BE2C (cell line): ENCODE measurements at regions not wholly inside any gene's neighbourhood (a gene's known extent, or its start where the extent isn't known, plus 50 kb on each side); places are given as distances from the start of the nearest gene placed in this dataset.

ENCODE experiments used
- DNase-seq: peaks from one replicate; pipeline ENCODE4 v3.0.0-alpha.2; 2020
- H3K27me3 ChIP-seq: fragments of 250-450 bp; sonication (Bioruptor Pico); 2 replicates; pipeline ENCODE4 v1.5.1; 2020; ENCODE audit warnings: mild to moderate bottlenecking
- H3K36me3 ChIP-seq: fragments of 250-450 bp; sonication (Bioruptor Pico); 2 replicates; pipeline ENCODE4 v1.5.1; 2020; ENCODE audit warnings: mild to moderate bottlenecking
- H3K4me1 ChIP-seq: fragments of 250-450 bp; sonication (Bioruptor Pico); 2 replicates; pipeline ENCODE4 v1.5.1; 2020
- H3K4me3 ChIP-seq: 2 replicates; pipeline ENCODE4 v1.5.1; 2011; ENCODE audit warnings: low read depth, low read length
- H3K9me3 ChIP-seq: fragments of 250-450 bp; sonication (Bioruptor Pico); 2 replicates; pipeline ENCODE4 v1.5.1; 2020
- CTCF ChIP-seq: IDR thresholded peaks from 2 replicates; pipeline ENCODE4 v1.5.1; 2012; ENCODE audit warnings: mild to moderate bottlenecking, low read depth, low read length

- TF ChIP-seq CTCF: no peak
- H3K4me3 ChIP-seq: no peak overlapping the region
- peaks cover 17% of the 10 kb centered on the region for H3K27me3 ChIP-seq
- DNase-seq: no peak
- no peaks in the 10 kb centered on the region for H3K9me3 ChIP-seq
- no peaks in the 10 kb centered on the region for H3K4me1 ChIP-seq
- H3K36me3 ChIP-seq: no peaks in the 10 kb centered on the region
These were observed 154.9 kb upstream of the CCND2 start for GRCh38 chr12:4118601-4119156.

DNA sequence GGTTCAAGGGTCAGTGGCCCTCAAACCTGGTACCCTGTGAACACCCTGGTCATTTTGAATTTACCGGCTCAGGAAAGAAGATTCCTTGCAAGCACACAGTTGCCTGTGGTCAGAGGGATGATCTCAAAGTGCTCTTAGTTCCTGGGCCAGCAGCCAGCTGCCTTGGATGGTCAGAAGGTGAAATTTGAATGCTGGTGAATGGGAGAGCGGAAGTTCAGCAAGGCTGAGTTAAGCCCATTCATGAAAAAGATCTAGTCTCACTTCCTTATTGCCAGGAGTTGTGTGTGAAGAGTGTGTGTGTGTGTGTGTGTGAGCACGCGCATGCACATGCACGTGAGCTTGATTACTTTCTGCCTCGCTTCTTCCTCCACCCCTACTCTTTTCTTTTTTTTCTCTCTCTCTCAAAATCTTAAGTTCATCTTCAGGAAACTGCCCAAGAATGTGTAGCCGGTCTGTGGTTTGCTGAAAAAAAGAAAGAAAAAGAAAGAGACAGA lies 155.5 kb upstream of the CCND2 start:
- H3K4me1 ChIP-seq: no peaks in the 10 kb centered on the region
- H3K27me3 ChIP-seq: peaks cover 17% of the 10 kb centered on the region
- H3K36me3 ChIP-seq: no peaks in the 10 kb centered on the region
- no peak for TF ChIP-seq CTCF
- no peaks in the 10 kb centered on the region for H3K9me3 ChIP-seq
- H3K4me3 ChIP-seq: no peak overlapping the region
- DNase-seq: no peak

- H3K4me1 ChIP-seq: no peaks in the 10 kb centered on the region
- no peaks in the 10 kb centered on the region for H3K9me3 ChIP-seq
- peaks cover 17% of the 10 kb centered on the region for H3K27me3 ChIP-seq
- no peak overlapping the region for H3K4me3 ChIP-seq
- DNase-seq: no peak
- no peak for TF ChIP-seq CTCF
- H3K36me3 ChIP-seq: no peaks in the 10 kb centered on the region
These were observed 156.1 kb upstream of the CCND2 start for GRCh38 chr12:4117386-4118016.

GRCh38 chr12:4116251-4117111 lies 157.1 kb upstream of the CCND2 start:
- no peak overlapping the region for H3K4me3 ChIP-seq
- DNase-seq: no peak
- H3K9me3 ChIP-seq: no peaks in the 10 kb centered on the region
- peaks cover 17% of the 10 kb centered on the region for H3K27me3 ChIP-seq
- no peaks in the 10 kb centered on the region for H3K4me1 ChIP-seq
- no peak for TF ChIP-seq CTCF
- H3K36me3 ChIP-seq: no peaks in the 10 kb centered on the region

DNA sequence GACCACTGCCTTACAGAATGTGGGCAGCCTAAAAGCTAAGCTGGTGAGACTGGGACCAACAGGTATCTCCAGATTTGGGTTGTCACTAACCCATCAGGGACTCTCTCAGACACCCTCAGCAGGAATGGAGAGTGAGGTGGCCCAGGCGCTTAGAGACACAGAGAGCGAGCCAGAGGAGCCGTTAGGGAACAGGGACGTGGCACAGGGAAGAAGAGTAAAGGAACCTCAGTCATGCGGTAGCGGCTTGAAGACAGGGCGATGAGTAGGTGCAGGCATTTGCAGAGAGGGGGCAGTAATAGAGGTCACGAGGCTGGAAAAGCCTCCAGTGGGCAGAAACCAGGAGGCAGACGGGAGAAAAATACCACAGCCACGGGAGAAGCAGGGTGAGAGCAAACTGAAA lies 158.0 kb upstream of the CCND2 start:
- Histone ChIP-seq H3K9me3 (no peaks in the 10 kb centered on the region), H3K4me1 (no peaks in the 10 kb centered on the region), H3K4me3 (no peak overlapping the region), H3K27me3 (peaks cover 17% of the 10 kb centered on the region), H3K36me3 (no peaks in the 10 kb centered on the region)
- DNase-seq: no peak
- TF ChIP-seq CTCF: no peak
